AML-193 (cell line): ENCODE measurements at regions not wholly inside any gene's neighbourhood (a gene's known extent, or its start where the extent isn't known, plus 50 kb on each side); places are given as distances from the start of the nearest gene placed in this dataset.
"Not testable (repeated sequence)": the region's sequence is repeated elsewhere in the genome, so short reads cannot be mapped to it uniquely, and the experiment has no call there.

Experiments
- DNase-seq, 2 experiments: peaks; one replicate each; lab custom pipeline; 2025; lab: John Stamatoyannopoulos, UW

GRCh38 chr1:239107676-239108075 is 278.7 kb upstream of the CHRM3 start:
- DNase-seq, result no peak

GRCh38 chr1:239106689-239107088 is 279.7 kb upstream of the CHRM3 start:
- DNase-seq, result not testable (repeated sequence)

GRCh38 chr1:239098400-239099037 is 287.8 kb upstream of the CHRM3 start:
- DNase-seq, result peak; percentile 25 to 30

- no peak for DNase-seq
Observed at GRCh38 chr1:239091537-239091936, 294.8 kb upstream of the CHRM3 start.

GRCh38 chr1:239084459-239085080 is 301.8 kb upstream of the CHRM3 start:
- no peak for DNase-seq

- not testable (repeated sequence) for DNase-seq
Observed at GRCh38 chr1:239081947-239082346, 304.4 kb upstream of the CHRM3 start.

- no peak for DNase-seq
Observed at GRCh38 chr1:239067480-239067879, 318.9 kb upstream of the CHRM3 start.

- no peak for DNase-seq
Observed at GRCh38 chr1:239067058-239067457, 319.3 kb upstream of the CHRM3 start.

- DNase-seq, result no peak
Observed at GRCh38 chr1:239061770-239062169, 324.6 kb upstream of the CHRM3 start.

GRCh38 chr1:239058190-239058589 is 328.2 kb upstream of the CHRM3 start:
- DNase-seq, result no peak

- DNase-seq, result no peak
Observed at GRCh38 chr1:239056940-239057339, 329.4 kb upstream of the CHRM3 start.

GRCh38 chr1:239053279-239053678 is 333.1 kb upstream of the CHRM3 start:
- DNase-seq, result no peak

- DNase-seq, result no peak
Observed at GRCh38 chr1:239049571-239049970, 336.8 kb upstream of the CHRM3 start.

GRCh38 chr1:239044829-239045228 is 341.5 kb upstream of the CHRM3 start:
- no peak for DNase-seq

- DNase-seq, result no peak
Observed at GRCh38 chr1:239040523-239040922, 345.8 kb upstream of the CHRM3 start.

- no peak for DNase-seq
Observed at GRCh38 chr1:239031310-239031709, 355.1 kb upstream of the CHRM3 start.

GRCh38 chr1:239025997-239026694 is 360.2 kb upstream of the CHRM3 start:
- no peak for DNase-seq

- no peak for DNase-seq
Observed at GRCh38 chr1:239025223-239025622, 361.1 kb upstream of the CHRM3 start.

GRCh38 chr1:239023732-239024360 is 362.5 kb upstream of the CHRM3 start:
- no peak for DNase-seq

- no peak for DNase-seq
Observed at GRCh38 chr1:239016337-239016736, 370.0 kb upstream of the CHRM3 start.

- DNase-seq, result no peak
Observed at GRCh38 chr1:239011382-239011781, 375.0 kb upstream of the CHRM3 start.

GRCh38 chr1:239008568-239008967 is 377.8 kb upstream of the CHRM3 start:
- no peak for DNase-seq

- DNase-seq, result no peak
Observed at GRCh38 chr1:239006276-239006675, 380.1 kb upstream of the CHRM3 start.
